NCI-H1092 (cell line): ENCODE measurements at regions not wholly inside any gene's neighbourhood (a gene's known extent, or its start where the extent isn't known, plus 50 kb on each side); places are given as distances from the start of the nearest gene placed in this dataset.
"Not testable (repeated sequence)": the region's sequence is repeated elsewhere in the genome, so short reads cannot be mapped to it uniquely, and the experiment has no call there.

Source experiments
- DNase-seq: peaks from one replicate; lab custom pipeline; 2025; lab: John Stamatoyannopoulos, UW

DNA sequence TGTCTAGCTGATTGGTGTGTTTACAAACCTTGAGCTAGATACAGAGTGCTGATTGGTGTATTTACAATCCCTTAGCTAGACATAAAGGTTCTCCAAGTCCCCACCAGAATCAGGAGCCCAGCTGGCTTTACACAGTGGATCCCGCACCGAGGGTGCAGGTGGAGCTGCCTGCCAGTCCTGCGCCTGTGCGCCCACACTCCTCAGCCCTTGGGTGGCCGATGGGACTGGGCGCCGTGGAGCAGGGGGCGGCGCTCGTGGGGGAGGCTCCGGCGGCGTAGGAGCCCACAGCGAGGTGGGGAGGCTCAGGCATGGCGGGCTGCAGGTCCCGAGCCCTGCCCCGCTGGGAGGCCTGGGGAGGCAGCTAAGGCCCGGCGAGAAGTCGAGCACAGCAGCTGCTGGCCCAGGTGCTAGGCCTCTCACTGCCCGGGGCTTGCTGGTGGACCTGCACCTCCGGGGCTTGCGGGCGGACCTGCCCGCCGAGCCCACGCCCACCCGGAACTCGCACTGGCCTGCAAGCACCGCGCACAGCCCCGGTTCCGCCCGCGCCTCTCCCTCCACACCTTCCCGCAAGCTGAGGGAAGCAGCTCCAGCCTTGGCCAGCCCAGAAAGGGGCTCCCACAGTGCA is 51.0 kb upstream of the CDYL start:
- DNase-seq: not testable (repeated sequence)

DNA sequence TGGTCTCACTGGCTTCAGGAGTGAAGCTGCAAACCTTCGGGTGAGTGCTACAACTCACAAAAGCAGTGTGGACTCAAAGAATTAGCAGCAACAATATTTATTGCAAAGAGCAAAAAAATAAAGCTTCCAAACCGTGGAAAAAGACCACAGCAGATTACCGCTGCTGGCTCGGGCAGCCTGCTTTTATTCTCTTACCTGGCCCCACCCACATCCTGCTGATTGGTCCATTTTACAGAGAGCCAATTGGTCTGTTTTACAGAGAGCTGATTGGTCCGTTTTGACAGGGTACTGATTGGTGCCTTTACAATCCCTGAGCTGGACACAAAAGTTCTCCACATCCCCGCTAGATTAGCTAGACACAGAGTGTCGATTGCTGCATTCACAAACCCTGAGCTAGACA is 51.5 kb upstream of the CDYL start:
- DNase-seq: not testable (repeated sequence)

DNA sequence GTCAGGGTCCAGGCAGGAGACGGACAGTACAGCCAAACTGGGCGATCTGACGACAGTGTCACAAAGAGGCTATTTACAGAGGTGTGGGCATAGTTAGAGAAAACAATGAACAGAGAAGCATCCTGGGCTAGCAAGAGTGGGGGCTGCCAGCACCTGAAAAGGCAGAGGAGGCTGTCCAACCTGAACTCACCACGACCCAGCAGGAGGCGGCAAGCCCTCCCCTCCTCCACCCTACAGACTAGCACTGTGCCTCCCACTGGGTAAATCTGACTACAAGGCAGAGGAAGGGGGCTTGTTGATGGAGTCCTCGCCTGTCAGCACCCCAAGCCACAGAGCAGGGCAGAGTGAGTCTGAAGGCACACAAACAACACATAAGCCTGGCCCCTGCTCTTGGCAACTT is 52.8 kb upstream of the CDYL start:
- no peak for DNase-seq

DNA sequence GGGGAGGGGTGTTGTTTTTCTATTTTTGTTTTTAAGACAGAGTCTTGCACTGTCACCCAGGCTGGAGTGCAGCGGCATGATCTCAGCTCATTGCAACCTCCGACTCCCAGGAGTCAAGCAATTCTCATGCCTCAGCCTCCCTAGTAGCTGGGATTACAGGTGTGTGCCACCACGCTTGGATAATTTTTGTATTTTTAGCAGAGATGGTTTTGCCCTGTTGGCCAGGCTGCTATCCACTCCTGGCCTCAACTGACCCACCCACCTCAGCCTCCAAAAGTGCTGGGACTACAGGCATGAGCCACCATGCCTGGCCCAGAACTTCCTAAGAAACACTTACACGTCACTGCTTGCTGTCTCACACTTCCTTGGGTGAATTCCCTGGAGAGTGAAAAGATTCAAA is 54.8 kb upstream of the CDYL start:
- not testable (repeated sequence) for DNase-seq

DNA sequence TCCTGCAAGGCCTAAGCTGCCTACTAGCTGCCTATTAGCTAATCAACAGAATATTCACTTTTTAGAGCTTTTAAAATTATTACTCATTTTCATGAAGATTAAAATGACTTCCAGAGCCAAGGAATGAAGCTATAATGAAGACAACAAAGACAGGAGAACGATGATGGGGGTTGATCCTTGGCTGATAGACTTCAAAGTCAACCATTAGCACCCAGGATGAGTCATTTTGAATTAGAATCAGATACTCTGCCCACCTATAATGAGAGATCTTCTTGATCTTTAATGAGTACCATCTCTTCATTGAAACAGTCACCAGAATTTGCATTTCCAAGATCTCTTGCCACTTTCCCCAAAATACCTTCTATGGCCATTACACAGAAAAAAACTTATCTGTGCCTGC is 56.7 kb upstream of the CDYL start:
- no peak for DNase-seq

DNA sequence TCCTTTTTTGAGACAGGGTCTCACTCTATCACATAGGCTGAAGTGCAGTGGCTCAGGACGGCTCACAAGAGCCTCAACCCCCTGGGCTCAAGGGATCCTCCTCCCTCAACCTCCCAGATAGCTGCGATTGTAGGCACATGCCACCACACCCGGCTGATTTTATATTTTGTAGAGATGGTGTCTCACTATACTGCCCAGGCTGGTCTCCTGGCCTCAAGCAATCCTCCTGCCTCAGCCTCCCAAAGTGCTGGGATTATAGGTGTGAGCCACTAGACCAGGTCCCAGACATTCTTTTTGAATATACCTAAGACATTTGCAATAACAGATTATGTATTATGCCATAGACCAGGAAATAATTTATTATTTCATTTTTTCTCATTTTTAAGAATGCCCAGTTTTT is 58.3 kb upstream of the CDYL start:
- DNase-seq: no peak

DNA sequence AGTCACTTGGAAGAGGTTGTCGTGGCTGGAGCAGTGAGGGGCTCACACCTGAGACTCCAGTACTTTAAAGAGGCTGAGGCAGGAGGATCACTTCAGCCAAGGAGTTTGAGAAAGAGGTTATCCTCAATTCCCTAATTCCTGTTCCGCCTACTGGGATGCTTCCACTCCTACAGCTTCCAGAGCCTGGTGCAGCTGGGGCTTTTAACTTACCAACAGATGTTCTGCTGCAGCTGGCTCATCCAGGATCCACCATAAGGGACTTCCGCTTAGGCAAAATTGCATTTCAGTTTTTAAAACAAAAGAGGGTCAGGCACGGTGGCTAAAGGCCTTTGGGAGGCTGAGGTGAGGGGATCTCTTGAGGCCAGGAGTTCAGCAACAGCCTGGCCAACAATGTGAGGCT is 59.1 kb upstream of the CDYL start:
- no peak for DNase-seq

DNA sequence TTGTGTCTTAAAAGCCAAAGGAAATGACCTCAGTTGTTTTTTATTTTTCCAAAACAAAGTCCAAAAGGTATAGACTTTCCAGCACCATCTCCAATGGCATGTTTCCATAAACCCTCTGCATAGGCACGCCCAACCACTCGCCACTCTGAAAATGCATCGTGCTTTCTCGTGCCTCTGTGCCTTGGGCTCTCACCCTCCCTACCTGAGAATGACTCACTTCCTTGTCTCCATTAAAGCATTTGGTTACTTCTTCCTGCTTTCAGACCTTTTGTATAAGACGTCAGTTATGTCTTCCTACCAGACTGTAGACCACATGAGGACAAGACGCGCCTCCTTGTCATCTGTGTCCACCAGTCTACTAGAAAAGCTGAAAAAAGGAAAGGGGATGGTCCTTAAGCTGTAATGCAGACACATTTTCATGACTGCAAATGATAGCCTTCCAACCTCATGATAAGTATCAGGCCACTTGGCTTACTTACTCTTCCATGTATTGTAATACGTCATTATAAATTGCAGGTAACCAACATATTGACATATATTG is 61.2 kb upstream of the CDYL start:
- no peak for DNase-seq

DNA sequence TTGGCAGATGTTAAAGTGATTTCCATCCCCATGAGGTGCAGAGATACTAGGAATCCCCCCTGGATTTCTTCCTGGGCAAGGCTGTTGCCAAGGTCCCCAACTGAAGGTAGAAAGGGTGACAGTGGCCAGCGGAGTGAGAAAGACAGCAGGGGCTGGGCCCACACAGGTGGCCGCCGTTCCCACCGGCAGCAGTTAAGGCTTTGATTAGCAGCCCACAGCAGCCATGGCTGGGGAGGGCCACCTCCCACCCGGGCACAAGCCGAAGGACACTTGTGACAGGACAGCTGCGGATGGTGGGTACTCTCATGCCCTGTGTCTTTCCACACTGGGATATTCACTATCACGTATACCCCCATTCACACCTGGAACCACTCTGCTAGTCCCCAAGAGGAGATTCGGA is 63.9 kb upstream of the CDYL start:
- no peak for DNase-seq

DNA sequence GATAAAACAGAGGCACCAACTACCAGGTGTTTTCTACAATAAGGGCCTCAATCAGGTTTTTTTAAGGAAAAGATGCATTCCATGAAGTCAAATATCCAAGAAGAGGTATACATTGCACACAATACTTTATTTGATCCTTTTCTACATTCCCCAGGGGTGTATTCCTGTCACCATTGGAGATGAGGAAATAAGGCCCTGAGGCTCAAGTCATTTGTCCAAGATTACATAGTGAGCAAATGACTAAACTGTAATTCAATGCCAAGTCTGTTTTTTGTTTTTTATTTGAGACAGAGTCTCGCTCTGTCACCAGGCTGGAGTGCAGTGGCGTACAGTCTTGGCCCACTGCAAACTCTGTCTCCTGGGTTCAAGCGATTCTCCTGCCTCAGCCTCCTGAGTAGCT is 69.2 kb upstream of the CDYL start:
- DNase-seq: no peak

DNA sequence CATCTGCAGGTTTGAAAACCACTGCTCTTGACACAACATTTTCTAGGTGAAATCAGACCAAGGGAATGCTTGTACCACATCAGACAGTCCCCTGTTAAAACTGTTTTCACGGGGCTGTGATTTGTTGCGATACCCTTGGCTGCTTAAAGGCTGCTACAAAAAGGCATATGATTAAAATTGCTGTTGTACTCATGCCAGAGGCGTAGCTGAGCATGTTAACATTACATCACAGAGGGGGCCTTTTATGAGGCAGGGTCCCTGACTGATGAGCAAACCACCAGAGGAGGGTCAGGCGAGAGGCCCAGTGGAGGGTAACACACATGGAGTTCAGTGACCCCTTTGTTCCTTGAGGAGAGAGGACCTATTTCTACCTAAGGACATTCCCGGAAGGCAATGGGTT is 70.4 kb upstream of the CDYL start:
- DNase-seq: no peak

DNA sequence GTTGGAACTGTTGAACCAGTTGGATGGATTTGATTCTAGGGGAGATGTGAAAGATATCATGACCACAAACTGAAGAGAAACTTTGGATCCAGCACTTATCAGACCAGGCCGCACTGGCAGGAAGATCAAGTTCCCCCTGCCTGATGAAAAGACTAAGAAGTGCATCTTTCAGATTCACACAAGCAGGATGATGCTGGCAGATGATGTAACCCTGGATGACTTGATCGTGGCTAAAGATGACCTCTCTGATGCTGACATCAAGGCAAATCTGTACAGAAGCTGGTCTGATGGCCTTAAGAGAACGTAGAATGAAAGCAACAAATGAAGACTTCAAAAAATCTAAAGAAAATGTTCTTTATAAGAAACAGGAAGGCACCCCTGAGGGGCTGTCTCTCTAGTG is 72.8 kb upstream of the CDYL start:
- no peak for DNase-seq

DNA sequence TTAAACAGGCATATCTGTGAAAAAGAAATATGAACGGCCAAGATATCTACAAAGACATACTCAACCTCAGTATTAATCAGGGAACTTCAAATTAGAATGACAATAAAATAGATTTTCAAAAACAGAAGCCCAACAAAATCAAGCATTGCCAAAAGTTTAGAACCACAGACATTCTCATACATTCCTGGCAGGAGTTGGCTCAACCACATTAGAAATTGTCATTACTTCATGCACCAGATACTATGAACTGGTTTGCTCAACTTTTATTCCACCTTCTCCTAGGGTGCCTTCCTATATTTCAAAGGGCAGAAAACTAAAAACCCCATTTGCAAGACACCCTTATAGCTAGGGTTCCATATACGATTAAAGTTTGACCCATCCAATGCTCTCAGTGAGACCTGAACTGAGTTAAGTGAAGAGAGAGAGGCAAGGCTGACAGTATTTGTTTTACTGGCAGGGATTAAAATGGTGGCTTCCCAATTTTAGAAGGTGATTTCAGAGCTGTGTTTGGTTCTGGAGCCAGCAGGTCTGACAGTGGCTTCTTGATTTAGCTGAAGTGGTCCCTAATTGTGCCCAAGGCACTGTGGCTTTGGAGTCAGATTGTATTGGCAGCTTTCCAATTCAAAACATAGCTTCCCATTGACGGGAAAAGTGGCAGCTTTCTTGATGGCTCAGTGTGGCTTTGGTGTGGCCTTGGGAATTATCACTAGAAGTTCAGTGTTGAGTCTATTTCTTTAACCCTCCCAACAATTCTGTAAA is 77.1 kb upstream of the CDYL start:
- no peak for DNase-seq

DNA sequence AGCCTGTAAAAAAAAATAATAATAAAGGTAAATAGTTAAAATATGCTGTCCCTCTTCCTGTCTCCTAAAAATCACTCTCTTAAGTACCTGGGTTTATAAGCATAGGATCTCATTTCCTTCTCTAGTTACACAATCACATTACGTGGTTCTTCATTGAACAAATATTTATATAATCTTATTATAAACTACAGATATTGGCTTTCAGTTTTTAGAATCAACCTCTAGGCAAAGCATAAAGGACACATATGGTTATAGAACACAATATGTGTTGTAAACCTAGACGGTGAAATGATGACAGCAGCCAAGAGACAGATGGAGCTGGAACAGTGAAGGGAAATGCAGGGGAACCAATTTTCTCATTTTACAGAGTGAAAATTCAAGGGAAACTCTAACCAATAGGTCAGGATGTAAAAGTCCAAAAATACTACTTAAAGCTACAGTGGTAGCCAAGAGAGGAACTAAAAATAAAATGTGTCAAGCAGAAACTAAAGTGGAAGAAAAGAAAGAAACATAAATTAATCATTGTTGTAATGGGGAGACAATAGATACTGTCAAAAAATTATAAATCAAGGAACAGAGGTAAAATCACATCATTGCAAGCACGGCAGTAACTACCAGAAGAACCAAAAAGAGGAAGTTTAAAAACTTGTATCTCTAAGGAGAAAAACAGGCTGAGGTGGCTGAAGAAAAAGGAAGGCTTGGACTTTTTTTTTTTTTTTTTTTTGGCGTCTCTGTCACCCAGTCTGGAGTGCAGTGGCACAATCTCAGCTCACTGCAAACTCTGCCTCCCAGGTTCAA is 82.8 kb upstream of the CDYL start:
- DNase-seq: no peak

DNA sequence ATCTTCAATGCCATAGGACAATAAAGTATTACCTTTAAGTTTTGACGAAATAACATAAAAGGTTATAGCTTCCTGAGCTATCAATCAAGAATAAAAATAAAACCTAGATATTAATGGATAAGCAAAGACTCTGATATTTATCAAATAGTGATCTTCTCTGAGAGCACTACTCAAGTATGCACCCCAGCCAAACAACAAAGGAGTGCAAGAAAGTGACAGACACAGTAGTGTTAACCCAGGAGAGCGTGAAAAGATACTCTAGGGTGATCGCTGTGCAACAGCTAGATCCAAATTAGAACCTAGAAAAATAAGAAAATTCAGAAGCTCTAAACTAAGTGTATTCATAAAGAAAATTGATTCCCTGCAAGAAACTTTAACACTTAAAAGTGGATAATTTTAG is 83.5 kb upstream of the CDYL start:
- DNase-seq: no peak

DNA sequence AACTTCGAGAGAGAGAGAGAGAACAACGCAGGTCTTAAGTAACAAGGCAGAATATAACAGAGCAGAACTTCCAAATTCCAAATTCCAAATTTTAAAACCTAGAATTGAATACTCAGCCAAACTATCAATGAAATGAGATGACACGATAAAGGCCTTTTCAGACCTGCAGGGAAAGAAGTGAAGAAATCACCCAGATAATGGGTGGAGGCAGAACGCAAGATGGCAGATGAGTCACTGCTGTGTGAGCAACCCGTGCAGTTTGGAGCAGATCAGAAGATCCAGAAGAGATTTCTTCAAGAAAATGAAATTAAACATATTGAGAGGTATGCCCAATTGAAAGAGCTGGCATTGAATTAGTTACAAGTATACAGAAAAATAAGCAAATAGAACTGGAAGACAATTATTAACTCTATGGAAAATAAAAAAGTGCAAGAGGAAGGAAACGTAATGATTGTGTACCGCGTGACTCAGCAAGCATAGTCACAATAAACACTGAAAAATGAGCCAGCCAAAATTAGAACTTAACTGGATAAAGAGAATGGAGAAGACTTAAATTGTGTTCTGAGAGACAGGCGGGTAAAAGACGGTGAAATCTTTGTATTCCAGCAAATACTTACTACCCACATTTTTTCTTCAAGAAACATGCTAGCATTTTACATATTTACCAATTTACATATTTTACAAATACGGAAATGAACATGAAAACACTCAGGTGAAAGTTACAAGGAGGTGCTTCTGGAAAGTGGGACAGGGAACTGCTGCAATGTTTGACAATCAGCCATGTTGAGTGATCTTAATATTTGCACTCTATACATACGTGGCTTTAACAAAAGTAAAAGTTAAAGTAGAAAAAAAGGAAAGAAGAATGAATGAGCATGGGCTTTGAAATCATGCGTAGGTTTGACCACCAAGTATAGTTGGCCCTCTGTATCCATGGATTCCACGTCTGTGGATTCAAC is 87.9 kb upstream of the CDYL start:
- no peak for DNase-seq

DNA sequence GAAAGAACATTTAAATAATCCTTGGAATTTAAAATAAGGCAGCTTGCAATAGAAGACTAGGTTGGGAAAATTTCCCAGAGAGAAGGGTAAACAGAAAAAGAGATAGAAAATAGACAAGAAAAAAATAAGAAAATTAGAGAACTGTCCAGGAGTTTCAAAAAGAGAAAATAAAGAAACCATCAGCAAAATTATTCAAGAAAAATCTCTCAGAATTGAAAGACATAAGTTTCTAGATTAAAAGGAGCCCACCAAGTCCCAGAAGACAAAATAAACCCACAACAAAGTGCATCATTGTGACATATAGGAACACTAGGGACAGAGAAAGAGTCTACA is 88.6 kb upstream of the CDYL start:
- DNase-seq: no peak

DNA sequence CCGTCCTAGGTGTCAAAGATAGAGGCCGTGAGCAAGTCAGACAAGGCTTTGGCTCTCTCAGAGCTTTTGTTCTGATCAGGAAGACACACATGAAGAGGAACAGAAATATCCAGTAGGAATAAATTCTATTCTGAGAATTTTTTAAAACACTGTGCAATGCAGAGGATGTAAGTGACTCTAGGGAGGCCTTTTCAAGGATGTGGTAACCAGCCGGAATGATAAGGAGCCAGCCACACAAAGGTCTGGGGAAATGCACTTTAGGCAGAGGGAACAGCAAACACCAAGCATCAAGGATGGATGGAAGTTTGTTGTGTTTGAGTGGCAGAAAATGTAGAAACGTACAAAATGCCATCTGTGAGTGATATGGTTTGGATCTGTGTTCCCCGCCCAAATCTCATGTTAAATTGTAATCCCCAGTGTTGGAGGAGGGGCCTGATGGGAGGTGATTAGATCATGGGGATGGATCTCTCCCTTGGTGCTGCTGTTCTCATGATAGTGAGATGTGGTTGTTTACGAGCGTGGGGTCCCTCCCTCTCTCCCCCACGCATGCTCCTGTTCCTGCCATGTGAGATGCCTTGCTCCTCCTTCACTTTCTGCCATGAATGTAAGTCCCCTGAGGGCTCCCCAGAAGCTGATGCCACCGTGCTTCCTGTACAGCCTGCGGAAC is 93.6 kb upstream of the CDYL start:
- DNase-seq: no peak

DNA sequence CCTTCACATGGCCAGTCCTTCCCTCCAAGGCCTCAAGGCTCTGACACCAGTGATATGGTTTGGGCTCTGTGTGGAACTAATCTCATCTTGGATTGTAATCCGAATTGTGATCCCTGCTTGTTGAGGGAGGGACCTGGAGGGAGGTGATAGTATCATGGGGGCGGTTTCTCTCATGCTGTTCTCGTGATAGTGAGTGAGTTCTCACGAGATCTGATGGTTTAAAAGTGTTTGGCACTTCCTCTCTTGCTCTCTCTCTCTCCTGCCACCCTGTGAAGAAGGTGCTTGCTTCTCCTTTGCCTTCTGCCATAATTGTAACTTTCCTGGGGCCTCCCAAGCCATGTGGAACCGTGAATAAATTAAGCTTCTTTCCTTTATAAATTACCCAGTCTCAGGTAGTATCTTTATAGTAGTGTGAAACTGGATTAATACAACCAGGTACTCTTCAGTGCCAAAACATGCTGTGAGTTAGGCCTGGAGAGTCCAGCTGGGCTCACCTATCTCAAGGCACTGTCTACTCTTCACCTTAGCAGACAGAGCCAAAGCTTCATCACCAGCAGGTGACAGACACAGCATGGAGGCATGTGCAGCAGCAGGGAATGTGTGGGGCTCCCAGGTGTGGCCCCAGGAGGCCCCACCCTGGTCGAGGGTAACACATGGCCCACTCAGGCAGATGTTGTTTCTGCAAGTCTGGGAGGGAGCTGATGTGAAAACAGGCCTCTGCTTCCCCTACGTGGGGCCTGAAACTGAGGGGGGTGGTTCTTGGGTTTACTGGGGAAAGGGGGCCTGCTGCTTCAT is 97.5 kb upstream of the CDYL start:
- no peak for DNase-seq

DNA sequence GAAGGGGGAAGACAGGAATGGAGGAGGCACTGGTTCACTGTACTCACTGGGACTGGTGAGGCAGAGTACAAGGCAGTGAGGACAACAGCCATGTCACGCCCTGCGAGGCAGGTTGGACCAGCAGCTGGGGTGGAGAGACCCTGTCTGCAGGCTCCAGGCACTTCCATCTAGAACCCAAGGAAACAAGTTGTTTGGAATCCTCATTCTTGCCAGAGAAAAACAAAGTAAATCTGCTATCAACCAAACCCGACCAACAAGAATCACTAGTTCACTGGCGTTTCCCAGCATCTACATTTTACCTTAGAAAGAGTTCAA is 98.5 kb upstream of the CDYL start:
- no peak for DNase-seq
